ENCODE measurements at regions not wholly inside any gene's neighbourhood (a gene's known extent, or its start where the extent isn't known, plus 50 kb on each side); places are given as distances from the start of the nearest gene placed in this dataset.
A peak's percentile ranks its signal among the peaks of the same experiment; 100 is the strongest.

DNA sequence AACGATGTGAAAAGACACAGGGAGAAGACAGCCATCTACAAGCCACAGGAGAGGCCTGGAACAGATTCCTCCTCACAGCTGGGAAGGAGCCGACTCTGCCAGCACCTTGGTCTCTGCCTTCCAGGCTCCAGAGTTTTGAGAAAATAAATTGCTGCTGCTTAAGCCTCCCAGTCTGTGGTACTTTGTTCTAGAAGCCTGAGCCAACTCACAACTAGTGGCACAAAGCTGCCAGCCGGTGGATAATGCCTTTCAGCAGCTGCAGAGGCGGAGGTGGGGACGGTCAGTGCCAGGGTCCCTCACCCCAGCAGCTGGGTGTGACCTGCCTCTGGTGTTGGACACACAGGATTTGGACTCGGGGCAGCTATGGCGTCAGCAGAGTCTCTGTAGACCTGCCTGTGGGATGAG lies 255.4 kb upstream of the PITRM1 start:
- in situ Hi-C loops (cut with MboI; ENCODE audit: low sequenced_read_pairs) (no loop called here), intact Hi-C loops (cut with micrococcal nuclease) (no loop called here), dilution Hi-C loops (cut with HindIII; ENCODE audit: low sequenced_read_pairs, unreplicated experiment) (no loop called here)
- POLR2A ChIA-PET (ENCODE audit: unreplicated experiment): no interaction called here
- TF ChIP-seq MAFK (IDR thresholded peaks at IDR 0.05; ENCODE audit: low read depth, low read length) (no peak), RAD21 (IDR thresholded peaks at IDR 0.05; ENCODE audit: low read length) (no peak), CTCF (conservative IDR thresholded peaks at IDR 0.05; ENCODE audit: low read depth, low read length) (no peak)
- TF ChIP-seq, protein P1, sequence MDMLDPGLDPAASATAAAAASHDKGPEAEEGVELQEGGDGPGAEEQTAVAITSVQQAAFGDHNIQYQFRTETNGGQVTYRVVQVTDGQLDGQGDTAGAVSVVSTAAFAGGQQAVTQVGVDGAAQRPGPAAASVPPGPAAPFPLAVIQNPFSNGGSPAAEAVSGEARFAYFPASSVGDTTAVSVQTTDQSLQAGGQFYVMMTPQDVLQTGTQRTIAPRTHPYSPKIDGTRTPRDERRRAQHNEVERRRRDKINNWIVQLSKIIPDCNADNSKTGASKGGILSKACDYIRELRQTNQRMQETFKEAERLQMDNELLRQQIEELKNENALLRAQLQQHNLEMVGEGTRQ (IDR thresholded peaks at IDR 0.05; ENCODE audit: low read depth, low read length): no peak
- H2BK5ac ChIP-seq (ENCODE audit: low read depth, low read length, poor library complexity, severe bottlenecking): no peak overlapping the region
- CTCF ChIA-PET: no interaction called here
- H4K20me1 ChIP-seq (ENCODE audit: insufficient read depth, low read length): no peaks in the 10 kb centered on the region
- H4K8ac ChIP-seq (ENCODE audit: low read depth in 2 of 2, low read length in 2 of 2): peak overlapping the region in 1 of 2 experiments; percentile 9; a peak in 1 of 4 replicates
- H3K27me3 ChIP-seq (ENCODE audit: control insufficient read depth, insufficient read depth, low read length): no peaks in the 10 kb centered on the region
- H3K4me3 ChIP-seq (ENCODE audit: insufficient read depth, low read depth, low read length): no peak overlapping the region
- H3K4ac ChIP-seq (ENCODE audit: low read depth, low read length): peak overlapping the region; percentile 26; the same call in 1 of the 2 replicates
- H3K23ac ChIP-seq (ENCODE audit: low read depth, low read length): no peak overlapping the region
- no peak overlapping the region for H3K4me2 ChIP-seq (ENCODE audit: low read depth, low read length)
- H2AFZ ChIP-seq (replicated peaks; ENCODE audit: low read length, poor library complexity): peak overlapping the region; percentile 54
- H2AK9ac ChIP-seq (replicated peaks; ENCODE audit: low read depth, low read length, poor library complexity): no peak overlapping the region
- ATAC-seq (ENCODE audit: low read depth) (no peak), DNase-seq (no peak)
- H3K9me1 ChIP-seq (ENCODE audit: insufficient read depth, low read length): peaks cover 7% of the 10 kb centered on the region; the same call in 1 of the 2 replicates
- peak overlapping the region; percentile 41 for H2BK120ac ChIP-seq (ENCODE audit: low read depth, low read length)
- H2BK20ac ChIP-seq (ENCODE audit: low read depth, low read length): peak overlapping the region; percentile 37
- H4K5ac ChIP-seq (ENCODE audit: low read depth, low read length): peak overlapping the region; percentile 20
- H3K9me3 ChIP-seq (ENCODE audit: control insufficient read depth, insufficient read depth, low read length): no peaks in the 10 kb centered on the region
- H3K14ac ChIP-seq (replicated peaks; ENCODE audit: low read depth, low read length): peak overlapping the region; percentile 10
- H3K79me1 ChIP-seq (ENCODE audit: low read depth in 1 of 2, low read length in 2 of 2): no peaks in the 10 kb centered on the region
- peaks cover 14% of the 10 kb centered on the region for H3K4me1 ChIP-seq (ENCODE audit: control insufficient read depth, insufficient read depth, low read length)
- no TSS peak for BruUV-seq (replicated peaks)
- H3K36me3 ChIP-seq (ENCODE audit: control insufficient read depth, insufficient read depth, low read length): no peaks in the 10 kb centered on the region
- no CpG with 5 or more reads among the region's 7 CpGs for WGBS, 2 experiments (ENCODE audit: extremely low coverage in 2 of 2, insufficient read length in 1 of 2)
- peak overlapping the region; percentile 66; the same call in 2 of the 3 replicates for H2BK15ac ChIP-seq (ENCODE audit: low read depth, low read length)
- H3K56ac ChIP-seq (ENCODE audit: extremely low read depth, insufficient read depth, low read length): no peak overlapping the region
- no peak overlapping the region for H3K27ac ChIP-seq (ENCODE audit: insufficient read depth, low read length)
- no peak overlapping the region; the same call in 1 of the 2 replicates for H3K18ac ChIP-seq (ENCODE audit: low read depth, low read length)
- peak overlapping the region; percentile 70; the same call in 1 of the 2 replicates for H2AK5ac ChIP-seq (ENCODE audit: low read depth, low read length)
- peak overlapping the region; percentile 36; the same call in 1 of the 2 replicates for H4K91ac ChIP-seq (ENCODE audit: insufficient read depth, low read depth, low read length)
- H3K9ac ChIP-seq (ENCODE audit: low read depth, low read length): no peak overlapping the region
